Suprapubic skin (tissue), 4 donors: ENCODE measurements at regions not wholly inside any gene's neighbourhood (a gene's known extent, or its start where the extent isn't known, plus 50 kb on each side); places are given as distances from the start of the nearest gene placed in this dataset.

Experiments
- DNase-seq, 2 donors: peaks; one replicate each; pipeline ENCODE4 v3.0.0-alpha.2; 2019; ENCODE audit warnings: low spot score in 2 of 2
- H3K27ac ChIP-seq: fragments of 200-600 bp; sonication (generic); one replicate; pipeline ENCODE4 v1.5.1; 2019
- H3K27me3 ChIP-seq: fragments of 200-600 bp; sonication (generic); one replicate; pipeline ENCODE4 v1.5.1; 2019
- H3K36me3 ChIP-seq: fragments of 200-600 bp; sonication (generic); one replicate; pipeline ENCODE4 v1.5.1; 2019
- H3K4me1 ChIP-seq: fragments of 200-600 bp; sonication (generic); one replicate; pipeline ENCODE4 v1.5.1; 2019
- H3K4me3 ChIP-seq: fragments of 200-600 bp; sonication (generic); one replicate; pipeline ENCODE4 v1.5.1; 2019; ENCODE audit warnings: mild to moderate bottlenecking
- H3K9me3 ChIP-seq: fragments of 200-600 bp; sonication (generic); one replicate; pipeline ENCODE4 v1.5.1; 2019
- EP300 ChIP-seq: sonication (generic); formaldehyde crosslinking; IDR thresholded peaks from one replicate; pipeline ENCODE4 v1.6.1; 2017; ENCODE audit warnings: antibody characterized with exemption
- POLR2A ChIP-seq, 2 donors: fragments of 450-650 bp; IDR thresholded peaks; one replicate each; pipeline ENCODE4 v1.6.1; 2017; ENCODE audit warnings: antibody characterized with exemption in 2 of 2, mild to moderate bottlenecking in 2 of 2, moderate library complexity in 2 of 2
- POLR2AphosphoS5 ChIP-seq, 3 donors: sonication (generic); formaldehyde crosslinking; IDR thresholded peaks; one replicate each; pipeline ENCODE4 v1.6.1; 2017; ENCODE audit warnings: antibody characterized with exemption in 3 of 3
- WGBS: methylation state at CpG from one replicate; pipeline ENCODE4 v1.1.5; 2018; 5-methylcytosine and 5-hydroxymethylcytosine counted together
- TF ChIP-seq, protein P1 (sequence below), 2 donors: fragments of 200-600 bp in 1 of 2; fragments of 450-650 bp in 1 of 2; sonication (generic) in 1 of 2; IDR thresholded peaks; one replicate each; pipeline ENCODE4 v1.5.1; 2016 to 2019; ENCODE audit warnings: antibody characterized with exemption in 2 of 2, mild to moderate bottlenecking in 1 of 2, moderate library complexity in 1 of 2

DNA sequence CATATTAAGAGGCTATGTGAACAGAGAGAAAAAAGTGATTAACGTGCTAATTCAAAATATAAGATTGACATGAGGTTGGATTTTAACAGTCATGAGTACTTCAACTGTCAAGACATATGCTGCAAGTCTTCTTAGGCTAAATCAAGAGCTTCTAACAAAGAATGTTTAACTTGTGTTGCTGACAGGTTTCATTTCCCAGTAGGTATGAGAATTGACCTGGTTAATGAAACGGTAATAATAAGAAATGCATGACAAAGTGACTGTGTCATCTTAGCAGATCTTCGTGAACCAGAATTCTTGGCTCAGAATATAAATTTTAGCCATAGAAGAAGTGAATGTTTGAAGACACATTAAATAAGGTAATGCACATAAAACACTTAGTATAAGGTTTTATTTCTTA, 132.6 kb upstream of the PTGFR start:
- no peaks in the 10 kb centered on the region for H3K9me3 ChIP-seq
- H3K4me3 ChIP-seq, result no peak overlapping the region
- no peaks in the 10 kb centered on the region for H3K4me1 ChIP-seq
- 87% methylated on average over 3 of the region's 3 CpGs for WGBS
- no peak for TF ChIP-seq EP300
- TF ChIP-seq POLR2A (IDR thresholded peaks at IDR 0.05), result no peak
- no peak for TF ChIP-seq POLR2AphosphoS5 (IDR thresholded peaks at IDR 0.05)
- TF ChIP-seq, protein P1, sequence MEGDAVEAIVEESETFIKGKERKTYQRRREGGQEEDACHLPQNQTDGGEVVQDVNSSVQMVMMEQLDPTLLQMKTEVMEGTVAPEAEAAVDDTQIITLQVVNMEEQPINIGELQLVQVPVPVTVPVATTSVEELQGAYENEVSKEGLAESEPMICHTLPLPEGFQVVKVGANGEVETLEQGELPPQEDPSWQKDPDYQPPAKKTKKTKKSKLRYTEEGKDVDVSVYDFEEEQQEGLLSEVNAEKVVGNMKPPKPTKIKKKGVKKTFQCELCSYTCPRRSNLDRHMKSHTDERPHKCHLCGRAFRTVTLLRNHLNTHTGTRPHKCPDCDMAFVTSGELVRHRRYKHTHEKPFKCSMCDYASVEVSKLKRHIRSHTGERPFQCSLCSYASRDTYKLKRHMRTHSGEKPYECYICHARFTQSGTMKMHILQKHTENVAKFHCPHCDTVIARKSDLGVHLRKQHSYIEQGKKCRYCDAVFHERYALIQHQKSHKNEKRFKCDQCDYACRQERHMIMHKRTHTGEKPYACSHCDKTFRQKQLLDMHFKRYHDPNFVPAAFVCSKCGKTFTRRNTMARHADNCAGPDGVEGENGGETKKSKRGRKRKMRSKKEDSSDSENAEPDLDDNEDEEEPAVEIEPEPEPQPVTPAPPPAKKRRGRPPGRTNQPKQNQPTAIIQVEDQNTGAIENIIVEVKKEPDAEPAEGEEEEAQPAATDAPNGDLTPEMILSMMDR (IDR thresholded peaks at IDR 0.05), result no peak
- H3K36me3 ChIP-seq, result no peaks in the 10 kb centered on the region
- H3K27me3 ChIP-seq, result no peaks in the 10 kb centered on the region
- no peak overlapping the region for H3K27ac ChIP-seq
- DNase-seq, result no peak

GRCh38 chr1:78359666-78360065, 131.1 kb upstream of the PTGFR start:
- Histone ChIP-seq H3K4me3 (no peak overlapping the region), H3K27me3 (no peaks in the 10 kb centered on the region), H3K4me1 (no peaks in the 10 kb centered on the region), H3K9me3 (no peaks in the 10 kb centered on the region), H3K27ac (no peak overlapping the region), H3K36me3 (no peaks in the 10 kb centered on the region)
- DNase-seq, result no peak
- TF ChIP-seq, protein P1 (IDR thresholded peaks at IDR 0.05), result no peak
- TF ChIP-seq EP300, result no peak
- no peak for TF ChIP-seq POLR2AphosphoS5 (IDR thresholded peaks at IDR 0.05)
- no peak for TF ChIP-seq POLR2A (IDR thresholded peaks at IDR 0.05)

DNA sequence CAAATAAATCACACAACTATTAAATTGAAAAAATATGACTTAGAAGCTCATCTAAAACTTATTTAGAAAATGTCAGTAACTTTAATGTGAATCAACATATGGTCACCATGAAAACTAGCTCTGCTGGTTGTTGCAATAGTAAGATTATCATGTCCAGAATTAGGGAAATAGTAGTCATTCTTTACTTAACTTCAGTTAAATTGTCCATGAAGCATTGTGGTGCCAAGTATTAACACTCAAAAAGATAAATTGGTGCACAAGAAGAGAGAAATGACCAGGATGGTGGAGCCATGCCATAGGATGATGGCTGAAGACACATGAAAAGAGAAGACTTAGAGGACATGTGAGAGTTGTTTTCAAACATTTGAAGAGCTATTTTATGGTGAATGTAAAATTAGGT, 130.2 kb upstream of the PTGFR start:
- DNase-seq, result no peak
- H3K4me1 ChIP-seq, result no peaks in the 10 kb centered on the region

GRCh38 chr1:78367700-78368099, 123.1 kb upstream of the PTGFR start:
- Histone ChIP-seq H3K36me3 (no peaks in the 10 kb centered on the region), H3K4me1 (peaks cover 10% of the 10 kb centered on the region), H3K9me3 (no peaks in the 10 kb centered on the region), H3K27ac (no peak overlapping the region), H3K27me3 (no peaks in the 10 kb centered on the region), H3K4me3 (no peak overlapping the region)
- 0% methylated on average over 1 of the region's 1 CpG for WGBS
- no peak for DNase-seq
- TF ChIP-seq, protein P1 (IDR thresholded peaks at IDR 0.05), result no peak
- TF ChIP-seq POLR2A (IDR thresholded peaks at IDR 0.05) (no peak), POLR2AphosphoS5 (IDR thresholded peaks at IDR 0.05) (no peak), EP300 (no peak)

More for the DNA sequence above, 130.2 kb upstream of the PTGFR start:
- Histone ChIP-seq H3K27me3 (no peaks in the 10 kb centered on the region), H3K4me3 (no peak overlapping the region), H3K27ac (no peak overlapping the region), H3K36me3 (no peaks in the 10 kb centered on the region), H3K9me3 (no peaks in the 10 kb centered on the region)
- TF ChIP-seq POLR2AphosphoS5 (IDR thresholded peaks at IDR 0.05), result no peak
- TF ChIP-seq POLR2A (IDR thresholded peaks at IDR 0.05), result no peak
- TF ChIP-seq EP300, result no peak
- TF ChIP-seq, protein P1 (IDR thresholded peaks at IDR 0.05), result no peak

- H3K27me3 ChIP-seq, result no peaks in the 10 kb centered on the region
- TF ChIP-seq POLR2A (IDR thresholded peaks at IDR 0.05) (no peak), POLR2AphosphoS5 (IDR thresholded peaks at IDR 0.05) (no peak), EP300 (no peak)
- TF ChIP-seq, protein P1 (IDR thresholded peaks at IDR 0.05), result no peak
- H3K4me1 ChIP-seq, result peaks cover 10% of the 10 kb centered on the region
- H3K36me3 ChIP-seq, result no peaks in the 10 kb centered on the region
- H3K4me3 ChIP-seq, result no peak overlapping the region
- 95% methylated on average over 1 of the region's 1 CpG for WGBS
- H3K9me3 ChIP-seq, result no peaks in the 10 kb centered on the region
- DNase-seq, result no peak
- no peak overlapping the region for H3K27ac ChIP-seq
These were observed 121.2 kb upstream of the PTGFR start for GRCh38 chr1:78369546-78369945.
